PC-9 (cell line): ENCODE measurements at regions not wholly inside any gene's neighbourhood (a gene's known extent, or its start where the extent isn't known, plus 50 kb on each side); places are given as distances from the start of the nearest gene placed in this dataset.

Experiments used
- BruUV-seq: library from RNA; stranded (reverse); fragments of 400-500 nt; replicated peaks from 2 replicates; lab custom pipeline; 2021; lab: Mats Ljungman, UMichigan
- CTCF ChIA-PET: fragments of 300-600 bp; sonication (Branson Sonifier 250); formaldehyde crosslinking; loops from one replicate; lab custom pipeline; 2022; ENCODE audit warnings: antibody characterized with exemption; lab: Charles Lee
- POLR2A ChIA-PET: fragments of 300-600 bp; sonication (Branson Sonifier 250); formaldehyde crosslinking; loops from one replicate; lab custom pipeline; 2022; ENCODE audit warnings: antibody characterized with exemption; ENCODE audit not compliant: unreplicated experiment; lab: Charles Lee
- DNase-seq, 2 experiments: peaks; one replicate each; pipeline versions ENCODE4 v3.0.0 to v3.0.0-alpha.2; 2015 to 2022; ENCODE audit warnings: mixed read lengths in 1 of 2
- H2AFZ ChIP-seq: fragments of 200-600 bp; sonication (generic); 2 replicates; pipeline ENCODE4 v1.8.1; 2017; ENCODE audit warnings: antibody characterized with exemption
- H3F3A ChIP-seq: fragments of 200-600 bp; sonication (generic); 2 replicates; pipeline ENCODE4 v1.8.1; 2017; ENCODE audit warnings: antibody characterized with exemption, mild to moderate bottlenecking, low read depth; ENCODE audit not compliant: insufficient read depth
- H3K27ac ChIP-seq: fragments of 200-600 bp; sonication (generic); 2 replicates; pipeline ENCODE4 v1.6.1; 2016; ENCODE audit warnings: mixed run types
- H3K27me3 ChIP-seq: fragments of 200-600 bp; sonication (generic); 2 replicates; pipeline ENCODE4 v1.6.1; 2016; ENCODE audit warnings: low read depth, mixed run types; ENCODE audit not compliant: insufficient read depth
- H3K36me3 ChIP-seq: fragments of 200-600 bp; sonication (generic); 2 replicates; pipeline ENCODE4 v1.6.1; 2016; ENCODE audit warnings: low read depth, mixed run types
- H3K4me1 ChIP-seq: fragments of 200-600 bp; sonication (generic); replicated peaks from 2 replicates; pipeline ENCODE4 v1.6.1; 2016; ENCODE audit warnings: mixed run types; ENCODE audit not compliant: insufficient read depth
- H3K4me2 ChIP-seq: fragments of 200-600 bp; sonication (generic); 2 replicates; pipeline ENCODE4 v1.6.1; 2017; ENCODE audit warnings: mixed run types
- H3K4me3 ChIP-seq: fragments of 200-600 bp; sonication (generic); 2 replicates; pipeline ENCODE4 v1.6.1; 2016; ENCODE audit warnings: mixed run types
- H3K79me2 ChIP-seq: fragments of 200-600 bp; sonication (generic); 2 replicates; pipeline ENCODE4 v1.6.1; 2017; ENCODE audit warnings: low read depth, mixed run types
- H3K9me2 ChIP-seq: fragments of 200-600 bp; sonication (generic); 2 replicates; pipeline ENCODE4 v1.8.1; 2017; ENCODE audit warnings: mild to moderate bottlenecking; ENCODE audit not compliant: insufficient read depth
- H3K9me3 ChIP-seq: fragments of 200-600 bp; sonication (generic); 2 replicates; pipeline ENCODE4 v1.8.1; 2016; ENCODE audit warnings: low read depth; ENCODE audit not compliant: insufficient read depth
- H4K20me1 ChIP-seq: fragments of 200-600 bp; sonication (generic); 2 replicates; pipeline ENCODE4 v1.8.1; 2017; ENCODE audit not compliant: insufficient read depth
- CTCF ChIP-seq: fragments of 200-600 bp; sonication (generic); conservative IDR thresholded peaks from 2 replicates; pipeline ENCODE4 v1.6.1; 2017; ENCODE audit warnings: mixed run types, antibody characterized with exemption, mild to moderate bottlenecking, moderate library complexity
- EZH2 ChIP-seq: fragments of 200-600 bp; sonication (generic); IDR thresholded peaks from 2 replicates; pipeline ENCODE4 v1.8.0; 2017; ENCODE audit warnings: antibody characterized with exemption, low read depth
- intact Hi-C: fragments of 100-400 bp; cut with micrococcal nuclease; formaldehyde crosslinking; loops from one replicate; pipeline ENCODE4 v1.10.0; 2022; ENCODE audit not compliant: unreplicated experiment

DNA sequence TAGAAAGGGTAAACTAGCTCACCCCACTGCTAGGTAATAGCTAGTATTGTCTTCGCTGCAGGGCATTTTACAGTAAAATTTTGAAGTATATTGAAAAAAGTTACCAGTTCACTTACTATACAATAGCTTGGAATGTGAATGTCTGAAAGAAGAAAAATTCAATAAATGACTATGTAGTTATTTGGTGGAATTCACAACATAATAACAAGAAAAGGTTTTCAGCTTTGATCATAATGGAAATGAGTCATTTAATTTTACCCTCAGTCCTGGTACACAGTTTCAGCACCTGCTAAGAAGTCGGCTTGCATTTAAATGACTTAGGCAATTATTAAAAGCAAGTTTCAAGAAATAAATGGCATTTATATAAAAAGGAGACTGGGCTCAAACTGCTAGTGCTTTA, 90.4 kb downstream of the NUP35 start:
- Histone ChIP-seq H3K27me3 (no peaks in the 10 kb centered on the region), H3K27ac (no peak overlapping the region), H3K36me3 (no peaks in the 10 kb centered on the region), H3K9me3 (no peaks in the 10 kb centered on the region), H2AFZ (no peak overlapping the region), H3K79me2 (no peaks in the 10 kb centered on the region), H3K4me1 (no peaks in the 10 kb centered on the region), H3K4me3 (no peak overlapping the region), H3F3A (no peaks in the 10 kb centered on the region), H3K9me2 (no peaks in the 10 kb centered on the region), H4K20me1 (no peaks in the 10 kb centered on the region), H3K4me2 (no peak overlapping the region)
- no peak for DNase-seq
- CTCF ChIA-PET = interaction anchor here (1.1 kb wide), 1 partner anchor 45 kb away, joined by 3 read pairs; no protein-coding TSS in a partner anchor
- intact Hi-C loops = no loop called here
- no TSS peak for BruUV-seq
- POLR2A ChIA-PET = interaction anchor here (0.6 kb wide), 1 partner anchor 37 kb away, joined by 4 read pairs; no protein-coding TSS in a partner anchor
- TF ChIP-seq EZH2 (no peak), CTCF (no peak)

DNA sequence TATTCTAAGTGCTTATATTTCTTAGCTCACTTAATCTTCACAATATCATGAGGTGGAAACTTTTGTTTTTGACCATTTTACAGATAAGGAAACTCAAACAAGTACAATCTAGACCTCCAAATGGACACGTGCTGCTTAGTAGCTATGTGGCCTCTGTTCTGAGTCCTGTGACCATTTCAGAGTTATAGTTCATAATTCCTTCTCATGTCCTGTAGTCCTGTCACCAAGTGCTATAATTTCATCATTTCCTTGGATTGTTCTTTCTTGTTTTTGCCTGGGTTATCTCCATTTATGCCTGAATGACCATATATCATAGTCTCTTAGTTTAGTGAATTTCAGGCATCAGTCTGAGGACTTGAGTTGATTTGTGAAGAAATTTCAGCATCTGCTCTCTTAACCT, 91.7 kb downstream of the NUP35 start:
- Histone ChIP-seq H3K9me3 (no peaks in the 10 kb centered on the region), H3K9me2 (no peaks in the 10 kb centered on the region), H3F3A (no peaks in the 10 kb centered on the region), H2AFZ (no peak overlapping the region), H3K4me3 (no peak overlapping the region), H3K79me2 (no peaks in the 10 kb centered on the region), H3K27me3 (no peaks in the 10 kb centered on the region), H3K27ac (no peak overlapping the region), H4K20me1 (no peaks in the 10 kb centered on the region), H3K4me1 (no peaks in the 10 kb centered on the region), H3K36me3 (no peaks in the 10 kb centered on the region), H3K4me2 (no peak overlapping the region)
- BruUV-seq = no TSS peak
- TF ChIP-seq CTCF (no peak), EZH2 (no peak)
- intact Hi-C loops = no loop called here
- no peak for DNase-seq
- ChIA-PET CTCF (no interaction called here), POLR2A (no interaction called here)

- H3K4me3 ChIP-seq = no peak overlapping the region
- ChIA-PET POLR2A (no interaction called here), CTCF (no interaction called here)
- H3K36me3 ChIP-seq = no peaks in the 10 kb centered on the region
- no TSS peak for BruUV-seq
- H2AFZ ChIP-seq = no peak overlapping the region
- H3K79me2 ChIP-seq = no peaks in the 10 kb centered on the region
- 0 out of 2 replicates have a peak, but pooled peaks cover 3% of the 10 kb centered on the region for H3K9me2 ChIP-seq
- TF ChIP-seq EZH2 (no peak), CTCF (no peak)
- no peak for DNase-seq
- intact Hi-C loops = no loop called here
- H4K20me1 ChIP-seq = no peaks in the 10 kb centered on the region
- H3K27me3 ChIP-seq = no peaks in the 10 kb centered on the region
- no peaks in the 10 kb centered on the region for H3F3A ChIP-seq
- no peak overlapping the region for H3K27ac ChIP-seq
- H3K9me3 ChIP-seq = no peaks in the 10 kb centered on the region
- H3K4me1 ChIP-seq = no peaks in the 10 kb centered on the region
- no peak overlapping the region for H3K4me2 ChIP-seq
These were observed 95.6 kb downstream of the NUP35 start for GRCh38 chr2:183219888-183220287.
